A673 (cell line): ENCODE measurements at regions not wholly inside any gene's neighbourhood (a gene's known extent, or its start where the extent isn't known, plus 50 kb on each side); places are given as distances from the start of the nearest gene placed in this dataset.

Experiments
- EZH2 ChIP-seq: fragments of 200-600 bp; sonication (generic); IDR thresholded peaks from 2 replicates; pipeline ENCODE4 v1.6.1; 2017; ENCODE audit warnings: borderline replicate concordance, low read depth, mild to moderate bottlenecking, mixed read lengths, antibody characterized with exemption, low read length; ENCODE audit not compliant: poor library complexity, severe bottlenecking
- TF ChIP-seq, protein P1 (sequence below): fragments of 300-800, 200-600 bp; sonication (generic); conservative IDR thresholded peaks from 2 replicates; pipeline ENCODE4 v1.5.1; 2017; ENCODE audit warnings: low read depth, mild to moderate bottlenecking, antibody characterized with exemption, low read length, moderate library complexity, mixed read lengths

DNA sequence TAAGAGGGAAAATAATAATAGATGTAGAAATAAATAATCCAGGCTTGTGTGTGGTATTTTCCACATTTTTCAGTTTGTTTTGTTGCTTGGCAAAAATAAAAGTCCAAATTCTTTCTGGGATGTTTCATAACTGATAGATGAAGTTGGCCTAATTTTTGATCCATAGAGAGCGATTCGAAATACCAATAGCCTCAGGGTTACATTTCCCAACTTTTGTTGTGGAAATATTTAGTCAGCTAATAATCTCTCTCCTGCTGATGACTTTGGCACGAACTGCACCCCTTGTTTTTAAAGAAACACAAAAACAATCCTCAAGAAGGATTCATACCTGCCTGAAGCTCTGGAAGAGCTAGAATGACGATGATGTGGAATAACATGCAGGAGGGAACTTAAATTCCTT lies 483.2 kb downstream of the ADRA2A start:
- TF ChIP-seq, protein P1, sequence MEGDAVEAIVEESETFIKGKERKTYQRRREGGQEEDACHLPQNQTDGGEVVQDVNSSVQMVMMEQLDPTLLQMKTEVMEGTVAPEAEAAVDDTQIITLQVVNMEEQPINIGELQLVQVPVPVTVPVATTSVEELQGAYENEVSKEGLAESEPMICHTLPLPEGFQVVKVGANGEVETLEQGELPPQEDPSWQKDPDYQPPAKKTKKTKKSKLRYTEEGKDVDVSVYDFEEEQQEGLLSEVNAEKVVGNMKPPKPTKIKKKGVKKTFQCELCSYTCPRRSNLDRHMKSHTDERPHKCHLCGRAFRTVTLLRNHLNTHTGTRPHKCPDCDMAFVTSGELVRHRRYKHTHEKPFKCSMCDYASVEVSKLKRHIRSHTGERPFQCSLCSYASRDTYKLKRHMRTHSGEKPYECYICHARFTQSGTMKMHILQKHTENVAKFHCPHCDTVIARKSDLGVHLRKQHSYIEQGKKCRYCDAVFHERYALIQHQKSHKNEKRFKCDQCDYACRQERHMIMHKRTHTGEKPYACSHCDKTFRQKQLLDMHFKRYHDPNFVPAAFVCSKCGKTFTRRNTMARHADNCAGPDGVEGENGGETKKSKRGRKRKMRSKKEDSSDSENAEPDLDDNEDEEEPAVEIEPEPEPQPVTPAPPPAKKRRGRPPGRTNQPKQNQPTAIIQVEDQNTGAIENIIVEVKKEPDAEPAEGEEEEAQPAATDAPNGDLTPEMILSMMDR: no peak
- TF ChIP-seq EZH2: no peak
